ENCODE measurements at regions not wholly inside any gene's neighbourhood (a gene's known extent, or its start where the extent isn't known, plus 50 kb on each side); places are given as distances from the start of the nearest gene placed in this dataset.
A peak's percentile ranks its signal among the peaks of the same experiment; 100 is the strongest.

DNA sequence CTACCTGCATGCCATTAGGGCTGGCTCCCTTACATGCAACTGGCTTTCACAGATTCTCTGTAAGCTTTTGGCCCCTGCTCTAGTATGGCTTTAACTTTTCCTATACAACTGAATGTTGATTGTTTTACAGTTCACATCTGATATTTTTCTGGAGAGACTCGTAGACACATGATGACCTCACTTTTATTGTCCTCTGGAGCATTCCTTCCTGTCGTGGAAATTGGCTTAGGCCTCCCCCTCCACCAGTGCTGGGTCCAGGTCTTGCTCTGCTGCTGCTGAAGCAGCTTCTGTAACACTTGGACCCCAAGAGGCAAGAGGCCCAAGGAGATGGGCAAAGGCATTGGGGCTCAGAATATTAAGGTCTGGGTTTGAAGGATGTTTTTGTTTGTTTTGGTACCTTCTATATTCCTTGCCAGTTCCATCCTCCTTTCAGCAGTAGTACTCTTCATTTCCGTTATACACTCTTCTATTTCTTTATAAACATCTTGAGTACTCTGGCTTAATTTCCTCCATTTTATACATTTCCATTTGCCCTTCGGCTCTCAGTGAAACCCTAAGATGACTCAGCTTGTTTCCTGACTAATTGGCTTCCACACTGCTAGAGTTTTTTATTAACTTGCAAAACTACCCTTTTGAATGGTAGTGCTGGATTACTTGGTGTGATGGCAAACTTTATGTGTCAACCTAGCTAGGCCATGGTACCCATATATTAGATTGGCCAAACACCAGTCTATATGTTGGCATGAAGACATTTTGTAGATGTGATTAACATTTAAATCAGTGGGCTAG, 219.8 kb downstream of the CDCA7 start:
- Histone ChIP-seq H3K9ac (ENCODE audit: insufficient read depth, low read depth, low read length) (no peak overlapping the region), H2AFZ (ENCODE audit: low read length) (no peak overlapping the region), H3K79me2 (ENCODE audit: insufficient read depth, low read length) (no peaks in the 10 kb centered on the region), H3K36me3 (replicated peaks in 1 of 2; ENCODE audit: control insufficient read depth in 1 of 2, insufficient read depth in 2 of 2, low read length in 2 of 2) (no peaks in the 10 kb centered on the region), H3K4me2 (ENCODE audit: low read depth, low read length) (no peak overlapping the region), H4K20me1 (ENCODE audit: insufficient read depth, low read length) (no peaks in the 10 kb centered on the region), H3K4me1 (ENCODE audit: insufficient read depth, low read length) (no peaks in the 10 kb centered on the region), H3K4me3 (replicated peaks in 1 of 3; ENCODE audit: insufficient read depth in 1 of 3, low read depth in 2 of 3, low read length in 3 of 3) (no peak overlapping the region), H3K27ac (ENCODE audit: extremely low read length, insufficient read depth, low read length) (no peak overlapping the region), H3K9me3 (ENCODE audit: low read length) (no peaks in the 10 kb centered on the region), H3K27me3 (ENCODE audit: control insufficient read depth in 1 of 2, insufficient read depth in 2 of 2, low read length in 2 of 2) (peaks cover 0 to 8% of the 10 kb centered on the region in 2 experiments; a peak in 2 of 5 replicates)
- WGBS (ENCODE audit: low lambda C conversion rate): 4% methylated on average over 4 of the region's 4 CpGs
- DNase-seq (ENCODE audit: low spot score) (no peak), ATAC-seq (no peak), FAIRE-seq (no peak)
- intact Hi-C loops (cut with micrococcal nuclease; ENCODE audit: unreplicated experiment): no loop called here
- TF ChIP-seq ZNF556 (CRISPR knock-in tag; IDR thresholded peaks at IDR 0.05; ENCODE audit: borderline replicate concordance): no peak
- no peak for TF ChIP-seq EHMT2 (IDR thresholded peaks at IDR 0.05; ENCODE audit: borderline replicate concordance, low read depth, low read length)
- TF ChIP-seq, protein P1, sequence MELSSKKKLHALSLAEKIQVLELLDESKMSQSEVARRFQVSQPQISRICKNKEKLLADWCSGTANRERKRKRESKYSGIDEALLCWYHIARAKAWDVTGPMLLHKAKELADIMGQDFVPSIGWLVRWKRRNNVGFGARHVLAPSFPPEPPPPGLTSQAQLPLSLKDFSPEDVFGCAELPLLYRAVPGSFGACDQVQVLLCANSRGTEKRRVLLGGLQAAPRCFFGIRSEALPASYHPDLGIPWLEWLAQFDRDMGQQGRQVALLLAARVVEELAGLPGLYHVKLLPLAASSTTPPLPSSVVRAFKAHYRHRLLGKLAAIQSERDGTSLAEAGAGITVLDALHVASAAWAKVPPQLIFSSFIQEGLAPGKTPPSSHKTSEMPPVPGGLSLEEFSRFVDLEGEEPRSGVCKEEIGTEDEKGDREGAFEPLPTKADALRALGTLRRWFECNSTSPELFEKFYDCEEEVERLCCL (CRISPR knock-in tag; IDR thresholded peaks at IDR 0.05; ENCODE audit: borderline replicate concordance): no peak
- no peak for TF ChIP-seq SOX5 (CRISPR knock-in tag; IDR thresholded peaks at IDR 0.05; ENCODE audit: borderline replicate concordance)
- TF ChIP-seq ATF7 (IDR thresholded peaks at IDR 0.05): peak; percentile 55; the same call in 1 of the 2 replicates
- no peak for TF ChIP-seq ATF7 (CRISPR knock-in tag; IDR thresholded peaks at IDR 0.05)
- peak in 1 of 2 experiments; percentile 23; a peak in 1 of 4 replicates for TF ChIP-seq MAFK (conservative IDR thresholded peaks at IDR 0.05 in 1 of 2, IDR thresholded peaks at IDR 0.05 in 1 of 2; ENCODE audit: low read length in 2 of 2)
- peak; percentile 52; the same call in 1 of the 2 replicates for TF ChIP-seq NFE2L2 (IDR thresholded peaks at IDR 0.05; ENCODE audit: low read length)
- ChIA-PET POLR2A (no interaction called here), CTCF (ENCODE audit: low intra/inter-chr PET ratio, low total read pairs) (no interaction called here)
- no TSS peak for BruUV-seq (replicated peaks)
- in situ Hi-C loops (cut with HindIII; ENCODE audit: extremely low pct_ligation_motif_present, low pct_unique_long_range_greater_than_20kb): loop anchor here (10.0 kb wide), 1 partner anchor 770 kb away; no protein-coding TSS in a partner anchor

Measured in HepG2 (cell line).